ENCODE measurements at regions not wholly inside any gene's neighbourhood (a gene's known extent, or its start where the extent isn't known, plus 50 kb on each side); places are given as distances from the start of the nearest gene placed in this dataset.

GRCh38 chr2:128610496-128610895, 291.8 kb upstream of the HS6ST1 start (continued):
- no peak for TF ChIP-seq HMGN3 (IDR thresholded peaks at IDR 0.05; ENCODE audit: borderline replicate concordance, extremely low read depth, insufficient read length, low read depth, low read length)
- TF ChIP-seq ZSCAN29 (IDR thresholded peaks at IDR 0.05): no peak
- TF ChIP-seq RAD21 (CRISPR knock-in tag; conservative IDR thresholded peaks at IDR 0.05 in 1 of 2, IDR thresholded peaks at IDR 0.05 in 1 of 2): no peak
- TF ChIP-seq ZC3H8 (IDR thresholded peaks at IDR 0.05): no peak
- TF ChIP-seq CHCHD3 (CRISPR knock-in tag; IDR thresholded peaks at IDR 0.05): no peak

DNA sequence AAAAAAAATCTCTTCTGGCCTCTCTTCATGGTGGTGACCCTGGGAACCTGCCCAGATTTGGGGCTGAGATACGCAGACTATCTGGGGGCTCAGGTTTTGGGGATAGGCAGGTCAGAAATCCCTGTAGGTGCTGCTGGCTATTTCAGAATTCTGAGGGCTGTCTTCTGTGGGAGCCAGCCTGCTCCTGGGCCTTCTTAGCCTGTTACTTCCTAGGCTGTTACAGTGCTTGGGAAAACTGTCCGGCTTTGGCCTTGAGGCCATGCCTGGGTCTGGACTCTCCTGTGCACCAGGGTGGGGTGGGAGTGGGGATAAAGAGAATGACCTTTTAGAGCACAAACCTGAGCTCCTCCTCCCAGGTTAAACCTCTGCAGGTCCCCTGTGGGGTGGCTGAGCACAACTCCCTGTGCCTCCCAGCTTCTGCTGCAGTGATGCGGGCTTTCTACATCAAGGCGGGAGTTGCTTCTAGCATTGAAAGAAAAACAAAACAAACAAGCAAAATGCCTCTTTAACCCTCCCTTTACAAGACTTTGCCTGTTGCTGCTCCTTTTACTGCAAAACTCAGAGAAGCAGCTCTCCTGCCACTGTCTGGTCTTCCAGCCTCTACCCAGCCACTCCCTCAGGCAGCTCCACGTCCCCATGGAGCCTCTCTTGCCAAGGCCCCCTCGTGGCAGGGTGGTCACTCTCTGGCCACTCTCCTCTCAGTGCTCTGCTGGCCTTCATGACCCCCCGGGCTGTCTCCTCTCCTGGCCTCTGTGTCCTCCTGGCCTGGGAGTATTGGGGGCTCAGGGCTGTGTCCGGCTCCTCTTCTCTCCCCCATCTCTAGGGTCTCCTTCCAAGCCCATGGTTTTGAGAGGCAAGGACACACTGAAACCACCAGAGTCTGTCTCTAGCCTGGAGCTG, 293.0 kb upstream of the HS6ST1 start:
- ChIA-PET CTCF (ENCODE audit: low intra/inter-chr PET ratio) (no interaction called here), POLR2A (interaction anchor here (0.6 kb wide), 1 partner anchor 20 kb away, joined by 4 read pairs; no protein-coding TSS in a partner anchor)
- H3K27ac ChIP-seq (ENCODE audit: extremely low read depth, low read depth, low read length): no peak overlapping the region
- no TSS peak for BruUV-seq (replicated peaks)
- in situ Hi-C loops (cut with MboI) (no loop called here), intact Hi-C loops (cut with micrococcal nuclease) (no loop called here)
- TF ChIP-seq RAD21 (CRISPR knock-in tag; conservative IDR thresholded peaks at IDR 0.05 in 1 of 2, IDR thresholded peaks at IDR 0.05 in 1 of 2) (0 out of 4 replicates have a peak, but pooled peaks of 1 of the 2 experiments have one; percentile 4), SMARCA4 (IDR thresholded peaks at IDR 0.05) (no peak)
- no peak for FAIRE-seq
- peak; percentile 46; the same call in 2 of the 3 replicates for ATAC-seq
- H2AFZ ChIP-seq (ENCODE audit: low read depth, low read length): no peak overlapping the region
- no peaks in the 10 kb centered on the region for H3K9me3 ChIP-seq (replicated peaks; ENCODE audit: control insufficient read depth, insufficient read depth, low read depth, low read length)
- no peaks in the 10 kb centered on the region for H3K9me1 ChIP-seq (ENCODE audit: control insufficient read depth, insufficient read depth, low read length)
- no peak overlapping the region for H3K9ac ChIP-seq (ENCODE audit: insufficient read depth in 1 of 2, low read depth in 2 of 2, low read length in 2 of 2)
- H3K27me3 ChIP-seq (ENCODE audit: control insufficient read depth in 2 of 2, insufficient read depth in 2 of 2, low read length in 2 of 2): peaks cover 5 to 39% of the 10 kb centered on the region in 2 experiments; a peak in 3 of 5 replicates
- H3K4me3 ChIP-seq: no peak overlapping the region
- peaks cover 0 to 5% of the 10 kb centered on the region in 2 experiments; a peak in 2 of 5 replicates for H3K4me1 ChIP-seq (replicated peaks in 1 of 2; ENCODE audit: control insufficient read depth in 2 of 2, insufficient read depth in 2 of 2, low read length in 2 of 2)
- WGBS (ENCODE audit: insufficient coverage, low coverage, missing lambda C conversion rate): 12% methylated on average over 7 of the region's 8 CpGs
- no peak overlapping the region for H3K4me2 ChIP-seq (ENCODE audit: insufficient read depth, low read length)
- no peak for DNase-seq (ENCODE audit: extremely low read depth in 1 of 4, low spot score in 3 of 4)
- H4K20me1 ChIP-seq (replicated peaks; ENCODE audit: control insufficient read depth, insufficient read depth, low read length): no peaks in the 10 kb centered on the region
- H3K79me2 ChIP-seq (ENCODE audit: control insufficient read depth, insufficient read depth, low read length): no peaks in the 10 kb centered on the region
- H3K36me3 ChIP-seq (ENCODE audit: control insufficient read depth, insufficient read depth, low read length): no peaks in the 10 kb centered on the region
